ENCODE measurements at regions not wholly inside any gene's neighbourhood (a gene's known extent, or its start where the extent isn't known, plus 50 kb on each side); places are given as distances from the start of the nearest gene placed in this dataset.

DNA sequence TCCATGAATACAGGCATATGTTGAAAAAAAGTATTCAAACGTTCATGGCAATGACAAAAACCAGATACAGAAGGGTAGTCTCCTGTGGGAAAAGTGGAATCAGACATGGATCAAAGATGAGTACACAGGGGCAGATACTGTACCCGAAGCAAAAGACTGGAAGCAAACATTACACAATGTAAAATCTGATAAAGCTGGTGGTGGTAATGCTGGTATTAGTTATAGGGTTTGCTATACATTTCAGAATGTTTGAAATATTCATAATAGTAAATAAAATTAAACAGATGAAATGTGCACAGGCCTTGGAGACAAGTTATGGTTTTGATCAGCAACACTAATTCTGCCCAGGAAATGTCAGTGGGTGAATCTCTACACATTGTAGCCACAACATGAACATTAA is 607.6 kb downstream of the SOX6 start:
- Histone ChIP-seq H3T11ph (ENCODE audit: low read length) (no peak overlapping the region), H3K14ac (ENCODE audit: insufficient read depth, low read length) (no peak overlapping the region), H3K79me1 (ENCODE audit: insufficient read depth, low read depth, low read length, poor library complexity, severe bottlenecking) (no peaks in the 10 kb centered on the region), H3K27ac (ENCODE audit: insufficient read length, low read depth, low read length) (no peak overlapping the region), H2BK120ac (ENCODE audit: low read depth, low read length, poor library complexity, severe bottlenecking) (no peak overlapping the region), H3K4ac (ENCODE audit: low read depth, low read length) (no peak overlapping the region), H3K9ac (ENCODE audit: extremely low read depth, insufficient read length, low read length) (no peak overlapping the region), H4K20me1 (ENCODE audit: control insufficient read depth, insufficient read depth, insufficient read length) (no peaks in the 10 kb centered on the region), H2AK5ac (ENCODE audit: insufficient read length, low read length) (no peak overlapping the region), H2BK15ac (ENCODE audit: low read depth, low read length) (no peak overlapping the region), H3K27me3 (ENCODE audit: insufficient read depth, low read length) (no peaks in the 10 kb centered on the region), H3K4me1 (ENCODE audit: insufficient read depth, low read length) (no peaks in the 10 kb centered on the region), H3K9me3 (ENCODE audit: control insufficient read depth, low read depth, low read length) (no peaks in the 10 kb centered on the region), H2BK5ac (ENCODE audit: insufficient read length, low read length) (no peak overlapping the region), H2BK20ac (ENCODE audit: low read depth, low read length, poor library complexity, severe bottlenecking) (no peak overlapping the region), H3K23me2 (ENCODE audit: insufficient read length, low read depth, low read length, poor library complexity, severe bottlenecking) (no peaks in the 10 kb centered on the region), H2AFZ (ENCODE audit: low read length) (no peak overlapping the region), H2BK12ac (ENCODE audit: insufficient read length, low read depth, low read length) (no peak overlapping the region), H3K56ac (ENCODE audit: insufficient read length, low read depth, low read length) (no peak overlapping the region), H4K5ac (ENCODE audit: insufficient read length, low read depth, low read length) (no peak overlapping the region), H3K4me2 (ENCODE audit: insufficient read depth, insufficient read length, low read length) (no peak overlapping the region), H4K8ac (replicated peaks; ENCODE audit: insufficient read length, low read depth, low read length) (no peak overlapping the region), H3K23ac (ENCODE audit: insufficient read length, low read depth, low read length) (no peak overlapping the region), H3K79me2 (ENCODE audit: insufficient read depth, low read length) (no peaks in the 10 kb centered on the region), H4K91ac (ENCODE audit: insufficient read length, low read depth, low read length) (no peak overlapping the region), H3K18ac (ENCODE audit: insufficient read length, low read depth, low read length) (no peak overlapping the region)
- no peaks in the 10 kb centered on the region for H3K27me3 Mint-ChIP-seq (ENCODE audit: low read depth)
- H3K27ac Mint-ChIP-seq, result no peak overlapping the region
- no peak for DNase-seq
- WGBS (ENCODE audit: extremely low coverage, insufficient read length, low lambda C conversion rate), result no CpG with 5 or more reads among the region's 2 CpGs
- H3K4me3 Mint-ChIP-seq, result no peak overlapping the region
- H3K4me1 Mint-ChIP-seq, result 0 out of 4 replicates have a peak, but pooled peaks cover 0 to 3% of the 10 kb centered on the region in 2 experiments
- H3K9me3 Mint-ChIP-seq, result peaks cover 4 to 5% of the 10 kb centered on the region in 2 experiments; a peak in 4 of 5 replicates
- H3K36me3 Mint-ChIP-seq (ENCODE audit: insufficient read depth in 1 of 3, low read depth in 3 of 3), result peaks cover 0 to 5% (median 0%) of the 10 kb centered on the region in 3 experiments; a peak in 4 of 7 replicates
- TF ChIP-seq, protein P1, sequence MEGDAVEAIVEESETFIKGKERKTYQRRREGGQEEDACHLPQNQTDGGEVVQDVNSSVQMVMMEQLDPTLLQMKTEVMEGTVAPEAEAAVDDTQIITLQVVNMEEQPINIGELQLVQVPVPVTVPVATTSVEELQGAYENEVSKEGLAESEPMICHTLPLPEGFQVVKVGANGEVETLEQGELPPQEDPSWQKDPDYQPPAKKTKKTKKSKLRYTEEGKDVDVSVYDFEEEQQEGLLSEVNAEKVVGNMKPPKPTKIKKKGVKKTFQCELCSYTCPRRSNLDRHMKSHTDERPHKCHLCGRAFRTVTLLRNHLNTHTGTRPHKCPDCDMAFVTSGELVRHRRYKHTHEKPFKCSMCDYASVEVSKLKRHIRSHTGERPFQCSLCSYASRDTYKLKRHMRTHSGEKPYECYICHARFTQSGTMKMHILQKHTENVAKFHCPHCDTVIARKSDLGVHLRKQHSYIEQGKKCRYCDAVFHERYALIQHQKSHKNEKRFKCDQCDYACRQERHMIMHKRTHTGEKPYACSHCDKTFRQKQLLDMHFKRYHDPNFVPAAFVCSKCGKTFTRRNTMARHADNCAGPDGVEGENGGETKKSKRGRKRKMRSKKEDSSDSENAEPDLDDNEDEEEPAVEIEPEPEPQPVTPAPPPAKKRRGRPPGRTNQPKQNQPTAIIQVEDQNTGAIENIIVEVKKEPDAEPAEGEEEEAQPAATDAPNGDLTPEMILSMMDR (conservative IDR thresholded peaks at IDR 0.05), result no peak

All from H9 (cell line).